GM19324 (cell line): ENCODE measurements at regions not wholly inside any gene's neighbourhood (a gene's known extent, or its start where the extent isn't known, plus 50 kb on each side); places are given as distances from the start of the nearest gene placed in this dataset.

ENCODE experiments used
- ATAC-seq: cut with Tn5 transposase; IDR thresholded peaks from one replicate; pipeline ENCODE4 v1.9.1; 2021; ENCODE audit warnings: mild to moderate bottlenecking, moderate library complexity; ENCODE audit not compliant: unreplicated experiment, low FRiP score

- no peak for ATAC-seq
Measured at GRCh38 chr14:71675900-71676287, 256.3 kb upstream of the RGS6 start.

DNA sequence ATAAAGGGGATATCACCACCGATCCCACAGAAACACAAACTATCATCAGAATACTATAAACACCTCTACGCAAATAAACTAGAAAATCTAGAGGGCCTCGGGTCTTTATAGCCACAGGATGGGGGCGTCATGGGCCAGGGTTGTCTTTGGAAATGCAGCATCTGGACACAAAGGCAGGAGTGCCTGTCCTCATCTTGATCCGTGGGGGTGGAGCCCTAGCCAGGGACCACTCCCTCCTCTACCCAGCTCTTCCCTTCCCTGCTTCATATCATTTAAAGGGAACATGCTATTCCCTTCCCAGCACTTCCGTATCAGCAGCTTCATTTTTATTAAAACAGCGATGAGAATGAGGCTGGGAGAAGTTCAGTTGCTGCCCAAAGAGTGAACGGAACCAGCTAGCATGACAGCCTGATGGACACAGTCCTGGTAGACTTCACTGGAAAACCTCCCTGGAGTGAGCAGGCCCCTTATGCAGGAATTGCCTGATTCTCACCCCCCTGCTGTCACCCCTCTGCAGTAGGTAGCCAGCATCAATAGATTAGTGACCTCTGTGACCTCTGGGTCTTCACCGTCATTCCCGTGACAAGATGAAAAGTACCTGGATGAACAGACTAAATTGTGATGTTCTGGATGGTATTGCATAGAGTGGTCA lies 251.4 kb upstream of the RGS6 start:
- no peak for ATAC-seq

GRCh38 chr14:71682337-71682736 lies 249.9 kb upstream of the RGS6 start:
- no peak for ATAC-seq

GRCh38 chr14:71684323-71684722 lies 247.9 kb upstream of the RGS6 start:
- ATAC-seq: no peak

DNA sequence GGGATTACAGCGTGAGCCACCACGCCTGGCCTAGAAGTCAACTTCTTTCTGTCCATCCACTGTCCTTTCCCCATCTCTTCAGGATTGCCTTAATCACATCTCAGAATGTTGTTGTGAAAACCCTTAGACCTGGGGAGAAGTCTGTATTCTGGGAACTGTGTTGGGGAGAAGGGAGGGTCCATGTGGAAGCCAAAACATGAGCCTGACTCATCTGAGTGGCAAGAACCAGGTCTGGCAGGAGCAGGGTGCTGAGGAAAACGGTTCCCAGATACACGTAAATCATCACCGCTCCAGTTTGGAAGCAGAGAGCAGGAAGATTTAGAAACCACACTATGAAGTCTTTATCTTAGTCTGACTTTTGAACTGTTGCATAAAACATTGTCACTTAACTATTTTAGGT lies 245.6 kb upstream of the RGS6 start:
- ATAC-seq: no peak

DNA sequence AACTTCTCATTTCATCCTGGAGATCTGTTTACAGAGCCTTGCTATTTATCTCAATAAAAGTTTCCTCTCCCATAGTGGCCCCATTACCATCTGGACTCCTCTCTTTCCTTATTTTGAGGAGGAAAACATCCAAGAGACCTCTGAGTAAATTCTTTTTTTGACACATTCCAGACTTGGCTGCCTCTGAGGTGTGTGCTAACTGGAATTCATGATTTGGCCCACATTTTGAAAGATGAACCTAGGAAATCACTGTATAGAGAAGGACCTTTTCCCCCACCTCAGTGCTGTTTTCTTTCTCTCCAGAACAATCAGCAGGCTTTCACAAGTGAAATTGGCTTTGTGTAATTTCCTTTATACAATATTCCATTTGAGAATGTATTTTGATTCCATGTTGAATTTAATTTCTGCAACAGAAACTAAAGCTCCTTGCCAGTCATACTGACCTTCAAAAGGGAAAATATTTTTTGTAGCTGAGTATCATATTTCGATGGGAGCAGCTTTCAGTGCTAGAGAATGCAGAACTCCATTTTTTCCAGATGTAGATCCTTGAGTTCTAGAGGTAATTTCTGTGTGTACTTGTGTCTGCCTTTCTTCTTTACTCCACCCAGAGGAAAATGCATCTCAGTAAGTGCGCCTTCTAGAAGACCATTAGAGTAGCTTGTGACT lies 244.9 kb upstream of the RGS6 start:
- no peak for ATAC-seq

DNA sequence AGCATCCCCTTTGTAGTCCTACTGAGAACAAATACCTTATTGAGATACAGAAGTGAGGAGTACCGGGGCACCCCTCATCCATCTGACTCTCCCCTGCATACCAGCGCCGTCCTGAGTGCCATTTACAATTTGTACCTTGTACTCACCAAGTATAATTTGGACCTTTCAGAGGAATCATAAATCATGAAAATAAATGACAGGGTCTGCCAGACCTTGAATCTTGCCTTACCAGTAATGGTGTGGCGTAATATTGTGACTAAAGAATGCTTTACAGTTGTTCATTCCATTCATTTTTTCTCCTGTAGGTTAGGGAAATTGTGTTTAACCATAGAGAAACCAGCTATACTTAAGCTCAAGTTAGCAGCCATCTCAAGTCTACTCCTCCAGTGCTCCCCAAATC lies 243.7 kb upstream of the RGS6 start:
- ATAC-seq: no peak

GRCh38 chr14:71690478-71690877 lies 241.8 kb upstream of the RGS6 start:
- ATAC-seq: no peak

DNA sequence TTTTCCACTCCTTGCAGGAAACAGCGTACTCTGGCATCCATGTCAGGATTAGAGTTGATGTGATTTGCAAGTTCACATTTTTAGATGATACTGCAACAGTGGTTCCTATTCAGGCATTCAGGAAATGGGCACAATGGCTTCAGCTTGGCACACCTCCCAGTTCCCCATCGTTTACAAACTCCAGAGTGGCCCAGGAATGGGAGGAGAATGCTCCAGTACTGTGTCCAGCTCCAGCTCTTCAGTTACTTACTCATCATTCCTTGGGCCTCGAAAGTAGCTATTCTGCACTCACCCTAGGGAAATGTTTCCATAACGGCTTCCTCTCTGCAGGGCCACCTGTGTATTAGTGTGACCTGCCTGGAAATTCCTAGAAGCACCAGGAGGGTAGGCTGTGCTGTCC lies 239.7 kb upstream of the RGS6 start:
- no peak for ATAC-seq

DNA sequence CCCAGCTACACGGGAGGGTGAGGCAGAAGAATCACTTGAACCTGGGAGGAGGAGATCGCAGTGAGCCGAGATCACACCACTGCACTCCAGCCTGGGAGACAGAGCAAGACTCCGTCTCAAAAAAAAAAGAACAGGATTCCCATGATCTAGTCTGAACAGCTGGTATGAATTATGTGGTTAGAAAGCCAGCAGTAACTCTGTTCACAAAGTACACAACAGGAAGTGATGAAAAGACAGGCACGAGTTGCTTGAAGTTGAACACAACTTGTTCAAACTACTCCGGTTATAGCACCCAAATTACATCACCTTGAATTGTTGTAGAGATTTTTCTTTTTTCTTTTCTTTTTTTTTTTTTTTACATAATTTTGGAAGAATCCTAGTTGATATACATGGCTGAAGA lies 238.8 kb upstream of the RGS6 start:
- no peak for ATAC-seq

DNA sequence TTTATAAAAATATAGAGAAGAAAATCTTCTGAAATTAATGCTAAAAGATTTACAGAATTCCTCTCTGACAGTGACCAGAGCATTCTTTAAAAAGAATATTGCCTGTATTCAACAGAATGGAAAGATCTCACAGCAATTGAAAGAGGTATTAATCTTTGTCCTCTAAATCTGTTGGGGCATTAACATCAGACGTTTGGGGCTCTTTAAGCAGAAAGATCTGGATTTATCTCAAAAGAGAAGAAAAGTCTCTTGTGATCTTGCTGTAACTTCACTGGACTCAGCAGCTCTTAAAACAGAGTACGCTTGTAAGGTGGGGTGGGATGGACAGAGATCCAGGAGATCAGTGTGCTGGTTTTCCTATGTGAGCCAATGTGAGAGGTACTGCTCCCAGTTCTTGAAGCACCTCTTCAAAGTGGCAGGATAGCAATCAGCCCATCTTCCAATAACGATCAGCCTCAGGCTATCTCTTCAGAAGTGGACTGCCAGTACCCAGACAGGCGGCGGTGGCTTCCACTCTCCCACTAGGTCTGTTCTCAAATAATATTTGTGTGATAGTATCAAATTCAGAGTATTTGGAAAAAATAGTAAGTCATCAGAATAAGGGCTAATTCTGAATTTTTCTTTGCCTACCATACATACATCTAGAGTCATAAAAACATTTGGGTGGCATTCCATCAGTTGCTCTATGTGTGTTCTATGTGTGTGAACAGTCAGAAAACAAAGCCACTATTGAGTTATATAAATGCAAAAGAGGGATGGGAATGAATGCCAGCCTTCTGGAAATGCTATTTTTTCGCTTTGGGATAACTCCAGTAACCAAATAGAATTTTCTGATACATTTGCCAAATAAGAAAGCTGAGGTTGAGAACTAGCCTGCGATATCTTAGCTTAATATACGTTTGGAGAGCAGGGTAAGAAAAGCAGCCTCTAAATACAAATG lies 237.4 kb upstream of the RGS6 start:
- no peak for ATAC-seq

DNA sequence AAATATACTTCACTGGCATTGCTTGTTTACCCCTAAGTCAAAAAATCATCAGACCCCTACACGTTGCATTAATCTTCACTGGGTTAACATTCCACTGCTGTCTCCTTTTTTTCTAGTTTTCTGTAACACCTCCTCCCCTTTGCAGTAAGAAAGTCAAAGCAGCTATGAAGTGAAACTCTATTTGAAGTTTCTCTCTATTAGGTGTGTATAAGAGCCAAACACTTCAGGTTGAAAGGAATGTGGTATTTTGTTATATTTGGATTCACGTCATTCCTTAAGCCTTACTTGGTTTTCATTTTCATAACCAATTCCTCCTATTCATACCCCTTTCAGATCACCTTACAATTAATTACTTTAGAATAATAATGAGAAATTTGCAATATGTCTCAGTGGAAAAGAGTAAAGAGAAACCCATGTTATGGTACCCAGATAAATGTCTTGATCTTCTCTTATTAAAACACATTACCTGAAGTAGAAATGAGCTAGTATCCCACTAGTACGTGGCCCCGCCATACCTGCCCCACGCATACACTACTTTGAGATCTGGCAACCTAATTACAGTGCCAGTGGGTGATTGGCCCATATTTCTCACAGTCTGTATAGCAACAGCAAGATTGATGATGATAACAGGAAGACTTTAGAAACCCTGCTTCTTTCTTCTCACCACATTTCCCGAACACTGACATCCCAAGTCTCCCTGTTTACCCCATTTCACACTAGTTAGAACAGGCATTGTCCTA lies 236.4 kb upstream of the RGS6 start:
- no peak for ATAC-seq

DNA sequence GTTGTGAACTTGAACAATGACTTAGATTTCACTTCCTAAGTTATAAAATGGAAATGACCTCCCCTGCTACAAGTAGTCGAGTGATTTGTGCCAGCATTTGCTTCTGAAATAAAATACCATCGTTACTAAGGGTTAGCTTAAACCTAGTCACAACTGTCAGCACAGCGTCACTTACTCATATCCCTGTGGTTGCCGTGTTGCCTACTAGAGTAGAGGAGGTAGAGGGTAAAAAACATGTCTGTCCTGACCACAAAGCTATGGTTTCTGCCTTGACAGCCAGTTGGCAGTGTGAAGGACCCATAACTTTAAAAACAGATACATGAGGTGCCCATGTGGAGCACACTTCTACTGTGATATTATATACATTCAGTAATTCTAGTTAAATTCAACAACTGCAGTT lies 234.2 kb upstream of the RGS6 start:
- no peak for ATAC-seq

DNA sequence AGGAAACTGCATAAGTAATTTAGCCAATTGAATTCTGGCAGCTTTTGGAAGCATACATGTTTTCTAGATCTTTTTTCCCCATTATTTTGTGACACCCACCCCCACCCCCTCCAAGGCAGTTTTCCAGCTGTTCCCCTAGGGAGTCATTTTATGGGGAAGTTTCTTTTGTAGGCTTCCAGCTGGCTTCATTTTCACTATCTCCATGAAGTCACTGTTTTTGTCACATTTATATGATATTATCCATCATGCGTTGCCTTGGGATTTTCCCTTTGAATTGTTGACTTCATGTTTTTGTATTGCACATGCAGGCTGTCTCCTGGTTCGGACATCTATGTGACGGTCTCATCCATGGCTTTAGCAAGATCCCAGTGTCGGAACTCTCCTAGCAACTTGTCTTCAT lies 233.6 kb upstream of the RGS6 start:
- ATAC-seq: no peak

DNA sequence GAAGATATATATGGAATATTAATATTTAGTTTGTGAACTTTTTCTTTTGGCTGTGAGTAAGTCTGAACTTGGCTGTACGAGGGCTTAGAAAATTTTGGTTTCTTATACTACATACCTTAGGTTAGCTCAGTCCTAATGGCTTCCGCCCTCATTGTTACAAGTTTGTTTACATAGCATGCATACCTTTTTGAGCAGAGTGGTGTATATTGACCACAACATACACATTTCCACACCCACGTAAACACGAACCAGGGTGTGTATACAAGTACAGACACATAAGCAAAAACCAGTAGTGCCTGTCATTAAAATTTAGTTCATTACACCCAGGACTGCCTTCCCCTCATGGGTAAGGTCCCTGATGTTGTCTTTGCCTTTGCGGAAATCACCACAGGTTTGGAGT lies 230.2 kb upstream of the RGS6 start:
- ATAC-seq: no peak

DNA sequence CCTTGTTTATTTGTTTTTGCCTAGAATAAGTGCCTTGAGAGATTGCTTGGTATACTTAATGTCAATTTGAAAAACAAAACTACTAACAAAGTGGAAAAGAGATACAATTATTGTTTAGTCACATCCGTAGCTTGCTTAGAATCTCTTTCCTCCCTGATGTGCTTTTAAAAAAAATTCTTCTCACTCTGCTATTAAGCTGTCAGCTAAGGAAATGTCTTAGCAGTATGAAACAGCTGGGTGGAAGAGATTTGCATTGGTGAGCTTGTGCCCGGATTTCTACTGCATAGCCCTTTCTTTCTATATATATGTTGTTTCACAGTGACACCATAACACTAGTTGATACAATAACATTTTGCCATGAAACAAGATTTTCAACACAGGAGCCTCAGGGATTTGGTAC lies 229.4 kb upstream of the RGS6 start:
- ATAC-seq: no peak

GRCh38 chr14:71703477-71703876 lies 228.8 kb upstream of the RGS6 start:
- no peak for ATAC-seq

DNA sequence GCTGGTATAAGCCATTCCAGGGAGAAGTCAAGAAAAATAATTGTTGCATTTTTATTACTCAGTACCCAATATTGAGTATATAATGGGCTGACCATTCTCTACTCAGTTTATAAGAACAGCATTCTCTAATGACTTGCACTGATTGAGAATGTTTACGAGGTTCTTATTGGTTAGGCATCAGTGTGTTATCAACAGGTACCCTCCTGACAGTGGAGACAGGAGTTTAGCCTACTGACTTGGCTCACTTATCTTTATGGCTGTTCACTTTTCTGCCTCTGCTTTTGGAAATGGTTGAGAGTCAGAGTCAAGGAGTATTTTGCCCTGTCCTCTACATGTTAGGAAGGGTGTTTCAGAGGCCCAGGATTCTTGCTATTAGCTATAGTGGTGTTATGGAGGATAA lies 228.0 kb upstream of the RGS6 start:
- ATAC-seq: no peak

- ATAC-seq: no peak
Measured at GRCh38 chr14:71705460-71705859, 226.8 kb upstream of the RGS6 start.

DNA sequence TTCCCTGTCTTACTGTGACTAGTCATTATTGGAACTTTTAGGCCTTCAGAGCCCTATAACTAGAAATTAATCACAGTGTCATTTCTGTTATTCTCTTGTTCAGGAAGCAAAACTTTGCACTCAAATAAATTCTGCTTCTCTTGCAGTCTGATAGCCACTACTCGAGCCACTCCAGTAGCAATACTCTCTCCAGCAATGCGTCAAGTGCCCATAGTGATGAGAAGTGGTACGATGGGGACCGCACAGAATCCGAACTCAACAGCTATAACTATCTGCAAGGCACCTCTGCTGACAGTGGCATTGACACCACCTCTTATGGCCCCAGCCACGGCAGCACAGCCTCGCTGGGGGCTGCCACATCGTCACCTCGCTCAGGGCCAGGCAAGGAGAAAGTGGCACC lies 223.2 kb upstream of the RGS6 start:
- ATAC-seq: no peak

- ATAC-seq: no peak
Measured at GRCh38 chr14:71709987-71710386, 222.2 kb upstream of the RGS6 start.
